ENCODE measurements at regions not wholly inside any gene's neighbourhood (a gene's known extent, or its start where the extent isn't known, plus 50 kb on each side); places are given as distances from the start of the nearest gene placed in this dataset.
A peak's percentile ranks its signal among the peaks of the same experiment; 100 is the strongest.
"Not testable (repeated sequence)": the region's sequence is repeated elsewhere in the genome, so short reads cannot be mapped to it uniquely, and the experiment has no call there.

- TF ChIP-seq, protein P1, sequence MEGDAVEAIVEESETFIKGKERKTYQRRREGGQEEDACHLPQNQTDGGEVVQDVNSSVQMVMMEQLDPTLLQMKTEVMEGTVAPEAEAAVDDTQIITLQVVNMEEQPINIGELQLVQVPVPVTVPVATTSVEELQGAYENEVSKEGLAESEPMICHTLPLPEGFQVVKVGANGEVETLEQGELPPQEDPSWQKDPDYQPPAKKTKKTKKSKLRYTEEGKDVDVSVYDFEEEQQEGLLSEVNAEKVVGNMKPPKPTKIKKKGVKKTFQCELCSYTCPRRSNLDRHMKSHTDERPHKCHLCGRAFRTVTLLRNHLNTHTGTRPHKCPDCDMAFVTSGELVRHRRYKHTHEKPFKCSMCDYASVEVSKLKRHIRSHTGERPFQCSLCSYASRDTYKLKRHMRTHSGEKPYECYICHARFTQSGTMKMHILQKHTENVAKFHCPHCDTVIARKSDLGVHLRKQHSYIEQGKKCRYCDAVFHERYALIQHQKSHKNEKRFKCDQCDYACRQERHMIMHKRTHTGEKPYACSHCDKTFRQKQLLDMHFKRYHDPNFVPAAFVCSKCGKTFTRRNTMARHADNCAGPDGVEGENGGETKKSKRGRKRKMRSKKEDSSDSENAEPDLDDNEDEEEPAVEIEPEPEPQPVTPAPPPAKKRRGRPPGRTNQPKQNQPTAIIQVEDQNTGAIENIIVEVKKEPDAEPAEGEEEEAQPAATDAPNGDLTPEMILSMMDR (IDR thresholded peaks at IDR 0.05; ENCODE audit: borderline replicate concordance, control extremely low read depth, extremely low read depth, insufficient read depth, missing control alignments), result peak; percentile 34
- peak; percentile 49 for DNase-seq (ENCODE audit: low spot score)
- in situ Hi-C loops (cut with MboI; ENCODE audit: low sequenced_read_pairs, unreplicated experiment), result no loop called here
Measured at GRCh38 chr10:120221873-120222485, 235.0 kb upstream of the PLPP4 start.

- no peak for DNase-seq (ENCODE audit: low spot score)
- in situ Hi-C loops (cut with MboI; ENCODE audit: low sequenced_read_pairs, unreplicated experiment), result no loop called here
- TF ChIP-seq, protein P1 (IDR thresholded peaks at IDR 0.05; ENCODE audit: borderline replicate concordance, control extremely low read depth, extremely low read depth, insufficient read depth, missing control alignments), result no peak
Measured at GRCh38 chr10:120229641-120230040, 227.4 kb upstream of the PLPP4 start.

DNA sequence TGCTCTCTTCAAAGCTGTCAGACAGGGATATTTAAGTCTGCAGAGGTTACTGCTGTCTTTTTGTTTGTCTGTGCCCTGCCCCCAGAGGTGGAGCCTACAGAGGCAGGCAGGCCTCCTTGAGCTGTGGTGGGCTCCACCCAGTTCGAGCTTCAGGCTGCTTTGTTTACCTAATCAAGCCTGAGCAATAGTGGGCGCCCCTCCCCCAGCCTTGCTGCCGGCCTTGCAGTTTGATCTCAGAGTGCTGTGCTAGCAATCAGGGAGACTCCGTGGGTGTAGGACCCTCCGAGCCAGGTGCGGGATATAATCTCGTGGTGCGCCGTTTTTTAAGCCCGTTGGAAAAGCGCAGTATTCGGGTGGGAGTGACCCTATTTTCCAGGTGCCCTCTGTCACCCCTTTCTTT lies 217.3 kb upstream of the PLPP4 start:
- DNase-seq (ENCODE audit: low spot score); in situ Hi-C loops (cut with MboI; ENCODE audit: low sequenced_read_pairs, unreplicated experiment): not testable (repeated sequence)

DNA sequence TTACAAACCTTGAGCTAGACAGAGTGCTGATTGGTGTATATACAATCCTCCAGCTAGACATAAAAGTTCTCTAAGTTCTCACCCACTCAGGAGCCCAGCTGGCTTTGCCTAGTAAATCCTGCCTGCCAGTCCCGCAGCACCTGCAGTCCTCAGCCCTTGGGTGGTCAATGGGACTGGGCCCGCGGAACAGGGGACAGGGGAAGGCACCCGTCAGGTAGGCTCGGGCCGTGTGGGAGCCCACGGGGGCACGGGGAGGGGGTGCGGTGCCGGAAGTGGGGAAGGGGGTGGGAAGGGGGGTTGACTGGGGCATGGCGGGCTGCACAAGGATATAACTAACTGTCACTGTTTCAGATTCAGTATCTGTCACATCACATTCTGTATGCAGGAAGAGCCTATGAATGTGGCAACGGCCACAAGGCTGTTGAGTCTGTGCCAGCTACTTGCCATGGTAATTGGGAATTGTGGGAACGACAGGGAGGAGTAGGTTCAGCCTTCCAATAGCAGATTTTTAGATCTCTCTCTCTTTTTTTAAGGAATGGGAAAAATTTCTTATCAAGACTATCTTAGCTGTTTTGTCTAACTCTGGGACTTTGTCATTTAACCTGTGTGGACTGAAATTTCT lies 205.1 kb upstream of the PLPP4 start:
- TF ChIP-seq, protein P1 (IDR thresholded peaks at IDR 0.05; ENCODE audit: borderline replicate concordance, control extremely low read depth, extremely low read depth, insufficient read depth, missing control alignments), result no peak
- no peak for DNase-seq (ENCODE audit: low spot score)
- in situ Hi-C loops (cut with MboI; ENCODE audit: low sequenced_read_pairs, unreplicated experiment), result no loop called here

DNA sequence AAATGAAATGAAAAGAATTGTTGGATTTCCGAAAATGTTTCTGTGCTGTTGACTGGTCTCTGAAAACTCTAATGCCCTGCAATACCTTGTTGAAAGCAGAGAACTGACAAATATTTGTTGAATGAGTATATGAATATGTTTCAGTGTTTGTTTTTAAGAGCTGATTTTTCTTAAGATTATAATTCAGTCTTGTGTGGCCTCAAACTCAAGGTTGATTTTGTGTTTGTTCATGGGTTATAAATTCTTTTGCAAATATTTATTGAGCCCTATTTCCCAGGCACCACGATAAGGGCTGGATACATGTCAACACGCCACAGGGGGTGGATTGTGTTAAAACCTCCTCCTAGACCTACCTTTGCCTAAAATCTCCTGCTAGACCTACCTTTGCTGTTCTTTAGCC lies 203.9 kb upstream of the PLPP4 start:
- DNase-seq (ENCODE audit: low spot score), result no peak
- in situ Hi-C loops (cut with MboI; ENCODE audit: low sequenced_read_pairs, unreplicated experiment), result no loop called here
- TF ChIP-seq, protein P1 (IDR thresholded peaks at IDR 0.05; ENCODE audit: borderline replicate concordance, control extremely low read depth, extremely low read depth, insufficient read depth, missing control alignments), result no peak

GRCh38 chr10:120260456-120260855 lies 196.6 kb upstream of the PLPP4 start:
- in situ Hi-C loops (cut with MboI; ENCODE audit: low sequenced_read_pairs, unreplicated experiment), result no loop called here
- TF ChIP-seq, protein P1 (IDR thresholded peaks at IDR 0.05; ENCODE audit: borderline replicate concordance, control extremely low read depth, extremely low read depth, insufficient read depth, missing control alignments), result no peak
- no peak for DNase-seq (ENCODE audit: low spot score)

- in situ Hi-C loops (cut with MboI; ENCODE audit: low sequenced_read_pairs, unreplicated experiment), result no loop called here
Measured at GRCh38 chr10:120262857-120263547, 194.0 kb upstream of the PLPP4 start.

More at GRCh38 chr10:120262857-120263547, 194.0 kb upstream of the PLPP4 start:
- DNase-seq (ENCODE audit: low spot score), result no peak
- TF ChIP-seq, protein P1 (IDR thresholded peaks at IDR 0.05; ENCODE audit: borderline replicate concordance, control extremely low read depth, extremely low read depth, insufficient read depth, missing control alignments), result no peak
